GM21529 (cell line): ENCODE measurements at regions not wholly inside any gene's neighbourhood (a gene's known extent, or its start where the extent isn't known, plus 50 kb on each side); places are given as distances from the start of the nearest gene placed in this dataset.

Experiments used
- ATAC-seq: cut with Tn5 transposase; IDR thresholded peaks from one replicate; pipeline ENCODE4 v1.9.1; 2021; ENCODE audit not compliant: unreplicated experiment

- no peak for ATAC-seq
Measured at GRCh38 chr14:98949051-98949450, 322.9 kb downstream of the BCL11B start.

- no peak for ATAC-seq
Measured at GRCh38 chr14:98949481-98950135, 322.4 kb downstream of the BCL11B start.

- ATAC-seq: no peak
Measured at GRCh38 chr14:98950353-98950895, 321.6 kb downstream of the BCL11B start.

GRCh38 chr14:98951031-98951430 is 321.0 kb downstream of the BCL11B start:
- ATAC-seq: no peak

GRCh38 chr14:98951521-98952152 is 320.4 kb downstream of the BCL11B start:
- no peak for ATAC-seq

GRCh38 chr14:98952593-98953350 is 319.2 kb downstream of the BCL11B start:
- no peak for ATAC-seq

GRCh38 chr14:98953551-98954348 is 318.2 kb downstream of the BCL11B start:
- no peak for ATAC-seq

- ATAC-seq: no peak
Measured at GRCh38 chr14:98954349-98955000, 317.5 kb downstream of the BCL11B start.

GRCh38 chr14:98955036-98955740 is 316.8 kb downstream of the BCL11B start:
- ATAC-seq: no peak

- ATAC-seq: no peak
Measured at GRCh38 chr14:98955741-98956070, 316.3 kb downstream of the BCL11B start.

GRCh38 chr14:98956181-98956580 is 315.8 kb downstream of the BCL11B start:
- ATAC-seq: no peak

GRCh38 chr14:98956661-98957060 is 315.3 kb downstream of the BCL11B start:
- ATAC-seq: no peak

- no peak for ATAC-seq
Measured at GRCh38 chr14:98957211-98958047, 314.6 kb downstream of the BCL11B start.

- ATAC-seq: no peak
Measured at GRCh38 chr14:98958048-98958631, 313.9 kb downstream of the BCL11B start.

- no peak for ATAC-seq
Measured at GRCh38 chr14:98958632-98959031, 313.4 kb downstream of the BCL11B start.

- ATAC-seq: no peak
Measured at GRCh38 chr14:98959410-98959809, 312.6 kb downstream of the BCL11B start.

- ATAC-seq: no peak
Measured at GRCh38 chr14:98959958-98960616, 311.9 kb downstream of the BCL11B start.

GRCh38 chr14:98960617-98961013 is 311.4 kb downstream of the BCL11B start:
- ATAC-seq: no peak
